MM.1S (cell line): ENCODE measurements at regions not wholly inside any gene's neighbourhood (a gene's known extent, or its start where the extent isn't known, plus 50 kb on each side); places are given as distances from the start of the nearest gene placed in this dataset.
"Not testable (repeated sequence)": the region's sequence is repeated elsewhere in the genome, so short reads cannot be mapped to it uniquely, and the experiment has no call there.

ENCODE experiments used
- EZH2 ChIP-seq: fragments of 300-600 bp; sonication (generic); optimal IDR thresholded peaks from 2 replicates; pipeline ENCODE3; 2017; ENCODE audit warnings: low read depth, mild to moderate bottlenecking, antibody characterized with exemption, low read length, mixed read lengths
- EZH2phosphoT487 ChIP-seq: fragments of 300-600 bp; sonication (generic); IDR thresholded peaks from 2 replicates; pipeline ENCODE4 v1.6.1; 2018; ENCODE audit warnings: antibody characterized with exemption, low read length

DNA sequence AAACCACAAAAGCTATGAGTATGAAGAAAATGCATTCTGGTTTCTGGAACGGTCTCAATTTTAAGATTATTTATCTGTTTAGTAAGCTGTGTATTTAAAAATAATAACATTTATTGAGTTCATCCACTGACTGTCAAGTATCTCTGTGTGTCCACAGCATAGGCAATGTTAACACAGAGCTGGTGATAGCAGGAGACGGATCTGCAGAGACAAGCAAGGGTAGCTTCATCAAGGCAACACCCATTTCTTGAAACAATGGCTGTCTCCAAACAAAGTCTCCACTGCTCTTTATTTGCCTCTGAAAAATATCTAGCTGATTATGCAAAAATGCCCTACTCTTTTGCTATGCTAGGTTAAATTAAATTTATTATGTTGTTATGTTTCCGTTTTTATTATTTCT, 818.3 kb downstream of the TTLL7 start:
- TF ChIP-seq EZH2phosphoT487, EZH2: not testable (repeated sequence)
